Transverse colon (tissue), 3 donors: ENCODE measurements at regions not wholly inside any gene's neighbourhood (a gene's known extent, or its start where the extent isn't known, plus 50 kb on each side); places are given as distances from the start of the nearest gene placed in this dataset.

ENCODE experiments used
- CTCF ChIP-seq, 5 experiments: fragments of 200-600 bp in 3 of 5; fragments of 450-650 bp in 2 of 5; sonication (generic) in 3 of 5; IDR thresholded peaks; 1 replicate in 2 of 5; 2 replicates in 3 of 5; pipeline ENCODE4 v1.5.1; 2016 to 2017; ENCODE audit warnings: antibody characterized with exemption in 5 of 5, inconsistent platforms in 3 of 5, mild to moderate bottlenecking in 2 of 5, moderate library complexity in 1 of 5
- POLR2A ChIP-seq: fragments of 450-650 bp; IDR thresholded peaks from one replicate; pipeline ENCODE4 v1.6.1; 2016; ENCODE audit warnings: antibody characterized with exemption, mild to moderate bottlenecking, moderate library complexity

- TF ChIP-seq CTCF (IDR thresholded peaks at IDR 0.05) (no peak), POLR2A (no peak)
Observed at GRCh38 chr3:99128725-99129505, 227.4 kb upstream of the DCBLD2 start.
